Endodermal cell (in vitro differentiated cells): ENCODE measurements at regions not wholly inside any gene's neighbourhood (a gene's known extent, or its start where the extent isn't known, plus 50 kb on each side); places are given as distances from the start of the nearest gene placed in this dataset.

Source experiments
- DNase-seq: peaks from one replicate; pipeline ENCODE4 v3.0.0-alpha.2; 2017
- H3K27ac ChIP-seq: 2 replicates; pipeline ENCODE4 v1.5.1; 2013; ENCODE audit warnings: mild to moderate bottlenecking, low read depth, low read length, moderate library complexity
- H3K27me3 ChIP-seq: 2 replicates; pipeline ENCODE4 v1.6.1; 2013; ENCODE audit warnings: mild to moderate bottlenecking, low read length, moderate library complexity; ENCODE audit not compliant: insufficient read depth, control insufficient read depth, poor library complexity, severe bottlenecking
- H3K36me3 ChIP-seq: 2 replicates; pipeline ENCODE4 v1.7.0; 2013; ENCODE audit warnings: mild to moderate bottlenecking, low read length, moderate library complexity; ENCODE audit not compliant: control insufficient read depth, insufficient read depth
- H3K4me1 ChIP-seq: one replicate; pipeline ENCODE4 v1.7.0; 2013; ENCODE audit warnings: low read length; ENCODE audit not compliant: control insufficient read depth, insufficient read depth
- H3K4me3 ChIP-seq: 2 replicates; pipeline ENCODE4 v1.5.1; 2013; ENCODE audit warnings: mild to moderate bottlenecking, low read length, moderate library complexity
- H3K9ac ChIP-seq: 2 replicates; pipeline ENCODE4 v1.6.1; 2013; ENCODE audit warnings: mild to moderate bottlenecking, low read length, moderate library complexity; ENCODE audit not compliant: poor library complexity, severe bottlenecking; ENCODE audit errors: extremely low read depth
- H3K9me3 ChIP-seq: 2 replicates; pipeline ENCODE4 v1.6.1; 2013; ENCODE audit warnings: mild to moderate bottlenecking, low read length, moderate library complexity; ENCODE audit not compliant: control insufficient read depth
- H3K27ac Mint-ChIP-seq: 2 replicates; pipeline ENCODE4 v1.8.0; 2020; ENCODE audit warnings: mixed read lengths
- H3K27me3 Mint-ChIP-seq: 2 replicates; pipeline ENCODE4 v1.8.0; 2021; ENCODE audit warnings: mild to moderate bottlenecking, mixed read lengths; ENCODE audit not compliant: insufficient read depth
- H3K36me3 Mint-ChIP-seq: 2 replicates; pipeline ENCODE4 v1.8.0; 2020; ENCODE audit warnings: low read depth, mixed read lengths
- H3K4me1 Mint-ChIP-seq: 2 replicates; pipeline ENCODE4 v1.8.0; 2020; ENCODE audit warnings: mixed read lengths
- H3K4me3 Mint-ChIP-seq: 2 replicates; pipeline ENCODE4 v1.8.0; 2020; ENCODE audit warnings: mild to moderate bottlenecking, moderate library complexity, mixed read lengths
- H3K9me3 Mint-ChIP-seq: 2 replicates; pipeline ENCODE4 v1.8.0; 2020; ENCODE audit warnings: mild to moderate bottlenecking, mixed read lengths
- CTCF ChIP-seq: fragments of 200-600 bp; sonication (generic); conservative IDR thresholded peaks from 2 replicates; pipeline ENCODE4 v1.5.0; 2021; ENCODE audit warnings: antibody characterized with exemption, mild to moderate bottlenecking
- WGBS, 2 experiments: methylation state at CpG; one replicate each; pipeline versions ENCODE4 v1.1.5 to v1.1.7; 2013; ENCODE audit warnings: missing lambda C conversion rate in 2 of 2, mixed read lengths in 1 of 2; ENCODE audit not compliant: insufficient coverage in 1 of 2, insufficient read length in 1 of 2; 5-methylcytosine and 5-hydroxymethylcytosine counted together

- H3K9ac ChIP-seq = no peak overlapping the region
- H3K9me3 Mint-ChIP-seq = no peaks in the 10 kb centered on the region
- no peak overlapping the region for H3K4me3 ChIP-seq
- no peaks in the 10 kb centered on the region for H3K27me3 ChIP-seq
- peak overlapping the region; percentile 93 for H3K27ac ChIP-seq
- WGBS, 2 experiments = 44 to 68% methylated on average over 1 to 2 of the region's 2 CpGs
- H3K4me1 Mint-ChIP-seq = no peaks in the 10 kb centered on the region
- no peaks in the 10 kb centered on the region for H3K9me3 ChIP-seq
- H3K27ac Mint-ChIP-seq = no peak overlapping the region
- H3K36me3 ChIP-seq = no peaks in the 10 kb centered on the region
- H3K4me1 ChIP-seq = no peaks in the 10 kb centered on the region
- DNase-seq = no peak
- H3K36me3 Mint-ChIP-seq = no peaks in the 10 kb centered on the region
- peaks cover 2% of the 10 kb centered on the region for H3K27me3 Mint-ChIP-seq
- TF ChIP-seq CTCF = no peak
- H3K4me3 Mint-ChIP-seq = no peak overlapping the region
These were observed 179.7 kb downstream of the XPNPEP1 start for GRCh38 chr10:109743574-109743973.

- no peaks in the 10 kb centered on the region for H3K36me3 ChIP-seq
- H3K36me3 Mint-ChIP-seq = no peaks in the 10 kb centered on the region
- no peaks in the 10 kb centered on the region for H3K9me3 Mint-ChIP-seq
- no peaks in the 10 kb centered on the region for H3K4me1 ChIP-seq
- no peak for TF ChIP-seq CTCF
- no peak overlapping the region for H3K9ac ChIP-seq
- no peak for DNase-seq
- no peaks in the 10 kb centered on the region for H3K9me3 ChIP-seq
- no peak overlapping the region for H3K27ac Mint-ChIP-seq
- H3K27me3 Mint-ChIP-seq = peaks cover 3% of the 10 kb centered on the region
- 82 to 88% methylated on average over 4 to 5 of the region's 5 CpGs for WGBS, 2 experiments
- peak overlapping the region; percentile 93 for H3K27ac ChIP-seq
- no peak overlapping the region for H3K4me3 Mint-ChIP-seq
- no peak overlapping the region for H3K4me3 ChIP-seq
- H3K27me3 ChIP-seq = no peaks in the 10 kb centered on the region
- no peaks in the 10 kb centered on the region for H3K4me1 Mint-ChIP-seq
These were observed 180.2 kb downstream of the XPNPEP1 start for GRCh38 chr10:109743146-109743545.

DNA sequence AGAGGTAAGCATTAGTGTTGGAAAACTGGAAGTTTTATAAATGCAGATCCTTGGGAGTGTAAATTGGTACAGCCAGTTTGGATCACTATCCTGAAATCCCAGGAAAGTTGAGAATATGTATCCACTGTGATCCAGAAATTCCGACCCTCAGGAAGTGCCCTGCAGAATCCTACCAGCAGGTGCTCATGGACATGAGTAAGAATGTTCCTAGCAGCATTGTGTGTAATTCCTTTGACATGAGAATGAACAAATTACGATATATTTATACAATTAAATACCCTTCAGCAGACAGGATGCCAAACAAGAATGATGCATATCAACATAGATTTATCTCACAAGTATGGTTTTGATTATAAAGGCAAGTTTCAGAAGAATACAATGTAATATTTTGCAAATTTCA lies 181.6 kb downstream of the XPNPEP1 start:
- H3K27ac Mint-ChIP-seq = no peak overlapping the region
- peak; percentile 63 for TF ChIP-seq CTCF
- H3K9me3 ChIP-seq = no peaks in the 10 kb centered on the region
- no peaks in the 10 kb centered on the region for H3K27me3 ChIP-seq
- no peaks in the 10 kb centered on the region for H3K9me3 Mint-ChIP-seq
- no peaks in the 10 kb centered on the region for H3K4me1 ChIP-seq
- H3K4me3 ChIP-seq = no peak overlapping the region
- no peaks in the 10 kb centered on the region for H3K36me3 ChIP-seq
- no peak for DNase-seq
- no peak overlapping the region for H3K4me3 Mint-ChIP-seq
- H3K27ac ChIP-seq = no peak overlapping the region
- 67 to 85% methylated on average over 1 to 2 of the region's 2 CpGs for WGBS, 2 experiments
- no peak overlapping the region for H3K9ac ChIP-seq
- H3K27me3 Mint-ChIP-seq = peaks cover 2% of the 10 kb centered on the region
- H3K4me1 Mint-ChIP-seq = no peaks in the 10 kb centered on the region
- no peaks in the 10 kb centered on the region for H3K36me3 Mint-ChIP-seq
